SK-N-SH (cell line): ENCODE measurements at regions not wholly inside any gene's neighbourhood (a gene's known extent, or its start where the extent isn't known, plus 50 kb on each side); places are given as distances from the start of the nearest gene placed in this dataset.

Experiments
- CTCF ChIA-PET: fragments of 300-600, 350-600 bp; formaldehyde crosslinking; extraction: SDS; loops from one replicate; lab custom pipeline; 2021; lab: Yijun Ruan, JAX
- POLR2A ChIA-PET: fragments of 350-600 bp; sonication (Branson Sonifier 250); formaldehyde crosslinking; extraction: SDS; loops from one replicate; lab custom pipeline; 2020; ENCODE audit warnings: antibody characterized with exemption, inconsistent platforms; lab: Yijun Ruan, JAX
- DNase-seq: peaks from one replicate; pipeline ENCODE4 v3.0.0; 2012
- H2AFZ ChIP-seq: fragments of 200-600 bp; sonication (generic); 2 replicates; pipeline ENCODE4 v1.8.1; 2016; ENCODE audit warnings: antibody characterized with exemption, mild to moderate bottlenecking, low read depth
- H3F3A ChIP-seq: fragments of 200-600 bp; sonication (generic); replicated peaks from 2 replicates; pipeline ENCODE3; 2016; ENCODE audit warnings: antibody characterized with exemption, mild to moderate bottlenecking; ENCODE audit not compliant: insufficient read depth
- H3K27ac ChIP-seq, 2 experiments: fragments of 200-500 bp in 1 of 2; fragments of 200-600 bp in 1 of 2; sonication (Bioruptor generic) in 1 of 2; sonication (generic), shearing (Covaris generic) in 1 of 2; 2 replicates each; pipeline versions ENCODE4 v1.5.1 to v1.6.1; 2014 to 2016; ENCODE audit warnings: low read depth in 2 of 2, inconsistent platforms in 1 of 2, low read length in 1 of 2, mild to moderate bottlenecking in 1 of 2, mixed read lengths in 1 of 2
- H3K27me3 ChIP-seq: fragments of 200-600 bp; sonication (generic), shearing (Covaris generic); 2 replicates; pipeline ENCODE4 v1.6.1; 2016; ENCODE audit warnings: mixed run types; ENCODE audit not compliant: insufficient read depth
- H3K36me3 ChIP-seq, 2 experiments: fragments of 200-500 bp in 1 of 2; fragments of 200-600 bp in 1 of 2; sonication (Bioruptor generic) in 1 of 2; sonication (generic) in 1 of 2; replicated peaks in 1 of 2; 2 replicates each; pipeline versions ENCODE3 to v1.5.1; 2014 to 2016; ENCODE audit warnings: low read length in 1 of 2, mild to moderate bottlenecking in 1 of 2; ENCODE audit not compliant: insufficient read depth in 2 of 2, control insufficient read depth in 1 of 2
- H3K4me1 ChIP-seq, 2 experiments: fragments of 200-500 bp in 1 of 2; fragments of 200-600 bp in 1 of 2; sonication (Bioruptor generic) in 1 of 2; sonication (generic), shearing (Covaris generic) in 1 of 2; 2 replicates each; pipeline versions ENCODE4 v1.5.1 to v1.6.1; 2014 to 2016; ENCODE audit warnings: low read depth in 1 of 2, low read length in 1 of 2, mixed run types in 1 of 2; ENCODE audit not compliant: insufficient read depth in 2 of 2, control insufficient read depth in 1 of 2
- H3K4me2 ChIP-seq: fragments of 200-600 bp; sonication (generic), shearing (Covaris generic); 2 replicates; pipeline ENCODE4 v1.6.1; 2017; ENCODE audit warnings: mixed run types
- H3K4me3 ChIP-seq, 2 experiments: fragments of 200-500 bp in 1 of 2; fragments of 200-600 bp in 1 of 2; sonication (Bioruptor generic) in 1 of 2; sonication (generic), shearing (Covaris generic) in 1 of 2; 2 replicates each; pipeline versions ENCODE4 v1.5.1 to v1.8.1; 2014 to 2016; ENCODE audit warnings: low read depth in 2 of 2, inconsistent platforms in 1 of 2, low read length in 1 of 2, mild to moderate bottlenecking in 1 of 2, mixed read lengths in 1 of 2, moderate library complexity in 1 of 2
- H3K79me2 ChIP-seq: fragments of 200-600 bp; sonication (generic); 2 replicates; pipeline ENCODE4 v1.8.1; 2017; ENCODE audit warnings: mild to moderate bottlenecking; ENCODE audit not compliant: insufficient read depth
- H3K9ac ChIP-seq: fragments of 200-600 bp; sonication (generic); 2 replicates; pipeline ENCODE4 v1.6.1; 2017; ENCODE audit warnings: mixed run types
- H3K9me2 ChIP-seq: fragments of 200-600 bp; sonication (generic); 2 replicates; pipeline ENCODE4 v1.6.1; 2017; ENCODE audit warnings: mixed run types
- H3K9me3 ChIP-seq: fragments of 200-600 bp; sonication (generic); 2 replicates; pipeline ENCODE4 v1.6.1; 2017; ENCODE audit warnings: mixed run types, mild to moderate bottlenecking, moderate library complexity
- H4K20me1 ChIP-seq: fragments of 200-600 bp; sonication (generic); 2 replicates; pipeline ENCODE4 v1.6.1; 2017; ENCODE audit warnings: mild to moderate bottlenecking, mixed run types; ENCODE audit not compliant: insufficient read depth
- CHD2 ChIP-seq: fragments of 150-350 bp; IDR thresholded peaks from 2 replicates; pipeline ENCODE4 v1.6.1; 2018; ENCODE audit warnings: low read length; ENCODE audit not compliant: partially characterized antibody
- EP300 ChIP-seq, 2 experiments: IDR thresholded peaks; 2 replicates each; pipeline versions ENCODE4 v1.4.0 to v1.6.1; 2012; ENCODE audit warnings: borderline replicate concordance in 1 of 2, low read depth in 1 of 2, low read length in 1 of 2
- EZH2phosphoT487 ChIP-seq: fragments of 200-600 bp; sonication (generic); IDR thresholded peaks from 2 replicates; pipeline ENCODE4 v1.6.1; 2017; ENCODE audit warnings: low read depth, mixed run types, mild to moderate bottlenecking, antibody characterized with exemption, moderate library complexity, borderline replicate concordance
- FOSL2 ChIP-seq: IDR thresholded peaks from 2 replicates; pipeline ENCODE4 v1.4.0; 2012; ENCODE audit warnings: low read depth, mild to moderate bottlenecking, moderate library complexity, borderline replicate concordance
- FOXJ3 ChIP-seq: sonication (generic); formaldehyde crosslinking; IDR thresholded peaks from 2 replicates; pipeline ENCODE4 v1.5.1; 2020; ENCODE audit warnings: mild to moderate bottlenecking, missing genetic modification reagents
- FOXM1 ChIP-seq: IDR thresholded peaks from 2 replicates; pipeline ENCODE4 v1.4.0; 2012; ENCODE audit warnings: low read depth, mild to moderate bottlenecking
- GABPA ChIP-seq: IDR thresholded peaks from 2 replicates; pipeline ENCODE4 v1.4.0; 2012; ENCODE audit warnings: low read depth, mild to moderate bottlenecking
- GATA2 ChIP-seq: sonication (generic); formaldehyde crosslinking; IDR thresholded peaks from 2 replicates; pipeline ENCODE4 v1.5.0; 2020; ENCODE audit warnings: mild to moderate bottlenecking, missing genetic modification reagents
- MXI1 ChIP-seq: IDR thresholded peaks from 2 replicates; pipeline ENCODE4 v1.6.1; 2012; ENCODE audit warnings: mild to moderate bottlenecking, low read depth, low read length, improper control_type of control experiment
- NFIC ChIP-seq: IDR thresholded peaks from 2 replicates; pipeline ENCODE4 v1.4.0; 2012; ENCODE audit warnings: borderline replicate concordance
- NRF1 ChIP-seq: IDR thresholded peaks from 2 replicates; pipeline ENCODE4 v1.6.1; 2012; ENCODE audit warnings: low read depth, mild to moderate bottlenecking, low read length
- RCOR1 ChIP-seq: fragments of 150-350 bp; IDR thresholded peaks from 2 replicates; pipeline ENCODE4 v1.6.1; 2017; ENCODE audit warnings: antibody characterized with exemption, low read length
- RFX5 ChIP-seq: IDR thresholded peaks from 2 replicates; pipeline ENCODE4 v1.6.1; 2012; ENCODE audit warnings: mild to moderate bottlenecking, improper control_type of control experiment, low read length
- RXRA ChIP-seq: IDR thresholded peaks from 2 replicates; pipeline ENCODE4 v1.4.0; 2012; ENCODE audit warnings: low read depth, mild to moderate bottlenecking, borderline replicate concordance
- TEAD4 ChIP-seq: IDR thresholded peaks from 2 replicates; pipeline ENCODE4 v1.4.0; 2012; ENCODE audit warnings: mild to moderate bottlenecking, borderline replicate concordance; ENCODE audit not compliant: insufficient read depth
- WGBS: methylation state at CpG from one replicate; pipeline ENCODE4 v1.1.6; 2017; ENCODE audit warnings: low lambda C conversion rate; 5-methylcytosine and 5-hydroxymethylcytosine counted together
- TF ChIP-seq, protein P1 (sequence below): fragments of 150-350 bp; IDR thresholded peaks from 2 replicates; pipeline ENCODE4 v1.6.1; 2016; ENCODE audit warnings: mild to moderate bottlenecking, low read depth, low read length
- TF ChIP-seq, protein P2 (sequence below): IDR thresholded peaks from 2 replicates; pipeline ENCODE4 v1.6.1; 2012; ENCODE audit warnings: mild to moderate bottlenecking, low read depth, low read length, moderate library complexity
- TF ChIP-seq, protein P3 (sequence below): IDR thresholded peaks from 2 replicates; pipeline ENCODE4 v1.4.0; 2012; ENCODE audit warnings: low read depth
- TF ChIP-seq, protein P4 (sequence below): IDR thresholded peaks from 2 replicates; pipeline ENCODE4 v1.4.0; 2012; ENCODE audit warnings: low read depth, borderline replicate concordance
- TF ChIP-seq, protein P5 (sequence below): IDR thresholded peaks from 2 replicates; pipeline ENCODE4 v1.4.0; 2012; ENCODE audit warnings: low read depth, borderline replicate concordance

DNA sequence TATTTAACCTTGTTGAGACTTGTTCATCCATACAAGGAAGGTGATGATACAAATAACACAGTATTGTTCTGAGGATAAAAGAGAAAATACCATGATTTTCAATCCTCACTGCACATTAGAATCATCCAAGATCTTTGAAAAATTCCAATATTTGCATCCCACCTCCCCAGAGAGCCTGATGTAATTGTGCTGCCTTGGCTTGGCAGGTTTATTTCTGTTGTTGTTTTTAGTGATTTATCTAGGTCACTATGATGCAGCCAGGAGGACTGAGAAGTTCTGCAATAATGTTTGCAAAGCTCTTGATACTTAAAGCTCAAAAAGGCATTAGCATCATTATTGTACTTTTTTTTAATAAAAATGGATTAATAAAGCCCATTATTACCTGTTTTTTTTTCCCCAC, 67.0 kb upstream of the NMUR2 start:
- H3K4me3 ChIP-seq = no peak overlapping the region
- no peaks in the 10 kb centered on the region for H3K36me3 ChIP-seq
- H3K9ac ChIP-seq = no peak overlapping the region
- ChIA-PET POLR2A (no interaction called here), CTCF (no interaction called here)
- no peaks in the 10 kb centered on the region for H3K4me1 ChIP-seq
- no peak overlapping the region for H2AFZ ChIP-seq
- TF ChIP-seq, protein P1, sequence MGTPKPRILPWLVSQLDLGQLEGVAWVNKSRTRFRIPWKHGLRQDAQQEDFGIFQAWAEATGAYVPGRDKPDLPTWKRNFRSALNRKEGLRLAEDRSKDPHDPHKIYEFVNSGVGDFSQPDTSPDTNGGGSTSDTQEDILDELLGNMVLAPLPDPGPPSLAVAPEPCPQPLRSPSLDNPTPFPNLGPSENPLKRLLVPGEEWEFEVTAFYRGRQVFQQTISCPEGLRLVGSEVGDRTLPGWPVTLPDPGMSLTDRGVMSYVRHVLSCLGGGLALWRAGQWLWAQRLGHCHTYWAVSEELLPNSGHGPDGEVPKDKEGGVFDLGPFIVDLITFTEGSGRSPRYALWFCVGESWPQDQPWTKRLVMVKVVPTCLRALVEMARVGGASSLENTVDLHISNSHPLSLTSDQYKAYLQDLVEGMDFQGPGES = no peak
- TF ChIP-seq FOXM1 (no peak), RFX5 (no peak), EP300 (IDR thresholded peaks at IDR 0.05; ENCODE audit: borderline replicate concordance in 1 of 2, low read depth in 1 of 2, low read length in 1 of 2) (no peak), TEAD4 (no peak), NFIC (no peak), FOSL2 (no peak), GABPA (no peak)
- TF ChIP-seq, protein P2, sequence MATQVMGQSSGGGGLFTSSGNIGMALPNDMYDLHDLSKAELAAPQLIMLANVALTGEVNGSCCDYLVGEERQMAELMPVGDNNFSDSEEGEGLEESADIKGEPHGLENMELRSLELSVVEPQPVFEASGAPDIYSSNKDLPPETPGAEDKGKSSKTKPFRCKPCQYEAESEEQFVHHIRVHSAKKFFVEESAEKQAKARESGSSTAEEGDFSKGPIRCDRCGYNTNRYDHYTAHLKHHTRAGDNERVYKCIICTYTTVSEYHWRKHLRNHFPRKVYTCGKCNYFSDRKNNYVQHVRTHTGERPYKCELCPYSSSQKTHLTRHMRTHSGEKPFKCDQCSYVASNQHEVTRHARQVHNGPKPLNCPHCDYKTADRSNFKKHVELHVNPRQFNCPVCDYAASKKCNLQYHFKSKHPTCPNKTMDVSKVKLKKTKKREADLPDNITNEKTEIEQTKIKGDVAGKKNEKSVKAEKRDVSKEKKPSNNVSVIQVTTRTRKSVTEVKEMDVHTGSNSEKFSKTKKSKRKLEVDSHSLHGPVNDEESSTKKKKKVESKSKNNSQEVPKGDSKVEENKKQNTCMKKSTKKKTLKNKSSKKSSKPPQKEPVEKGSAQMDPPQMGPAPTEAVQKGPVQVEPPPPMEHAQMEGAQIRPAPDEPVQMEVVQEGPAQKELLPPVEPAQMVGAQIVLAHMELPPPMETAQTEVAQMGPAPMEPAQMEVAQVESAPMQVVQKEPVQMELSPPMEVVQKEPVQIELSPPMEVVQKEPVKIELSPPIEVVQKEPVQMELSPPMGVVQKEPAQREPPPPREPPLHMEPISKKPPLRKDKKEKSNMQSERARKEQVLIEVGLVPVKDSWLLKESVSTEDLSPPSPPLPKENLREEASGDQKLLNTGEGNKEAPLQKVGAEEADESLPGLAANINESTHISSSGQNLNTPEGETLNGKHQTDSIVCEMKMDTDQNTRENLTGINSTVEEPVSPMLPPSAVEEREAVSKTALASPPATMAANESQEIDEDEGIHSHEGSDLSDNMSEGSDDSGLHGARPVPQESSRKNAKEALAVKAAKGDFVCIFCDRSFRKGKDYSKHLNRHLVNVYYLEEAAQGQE = no peak
- TF ChIP-seq, protein P3, sequence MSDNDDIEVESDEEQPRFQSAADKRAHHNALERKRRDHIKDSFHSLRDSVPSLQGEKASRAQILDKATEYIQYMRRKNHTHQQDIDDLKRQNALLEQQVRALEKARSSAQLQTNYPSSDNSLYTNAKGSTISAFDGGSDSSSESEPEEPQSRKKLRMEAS = no peak
- no peaks in the 10 kb centered on the region for H3K27me3 ChIP-seq
- no peak overlapping the region for H3K4me2 ChIP-seq
- H3F3A ChIP-seq = no peaks in the 10 kb centered on the region
- no peak overlapping the region for H3K27ac ChIP-seq
- H3K9me2 ChIP-seq = no peaks in the 10 kb centered on the region
- DNase-seq = no peak
- no peaks in the 10 kb centered on the region for H3K9me3 ChIP-seq
- no peaks in the 10 kb centered on the region for H4K20me1 ChIP-seq
- no peaks in the 10 kb centered on the region for H3K79me2 ChIP-seq

DNA sequence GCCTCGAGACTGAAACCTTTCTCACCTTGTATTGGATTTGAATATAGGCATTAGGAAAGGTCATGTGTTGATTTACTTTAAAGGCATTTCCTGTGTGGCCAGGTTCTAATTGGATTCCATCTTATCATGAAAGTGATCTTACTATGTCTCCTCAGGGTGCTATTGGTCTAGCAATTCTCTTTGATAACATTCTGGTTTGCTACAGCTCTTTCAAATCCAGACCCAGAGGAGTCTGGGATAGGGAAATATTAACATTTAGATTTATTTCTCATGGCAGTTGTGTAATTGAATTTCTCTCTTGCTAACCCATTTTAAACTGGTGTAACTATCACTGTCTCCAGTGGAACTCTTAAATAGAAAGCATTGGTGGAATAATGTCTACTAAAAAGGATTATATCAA, 69.9 kb upstream of the NMUR2 start:
- no peaks in the 10 kb centered on the region for H3K9me2 ChIP-seq
- no peak overlapping the region for H3K4me2 ChIP-seq
- no peak overlapping the region for H3K9ac ChIP-seq
- no peaks in the 10 kb centered on the region for H4K20me1 ChIP-seq
- no peaks in the 10 kb centered on the region for H3K9me3 ChIP-seq
- WGBS = 0% methylated on average over 1 of the region's 1 CpG
- no peaks in the 10 kb centered on the region for H3F3A ChIP-seq
- H2AFZ ChIP-seq = no peak overlapping the region
- H3K4me3 ChIP-seq = no peak overlapping the region
- ChIA-PET CTCF (interaction anchor here (1.5 kb wide), 1 partner anchor 125 kb away, joined by 4 read pairs; no protein-coding TSS in a partner anchor), POLR2A (no interaction called here)
- no peaks in the 10 kb centered on the region for H3K36me3 ChIP-seq
- H3K27ac ChIP-seq = no peak overlapping the region
- H3K4me1 ChIP-seq = no peaks in the 10 kb centered on the region
- DNase-seq = no peak
- H3K79me2 ChIP-seq = no peaks in the 10 kb centered on the region
- H3K27me3 ChIP-seq = no peaks in the 10 kb centered on the region
- TF ChIP-seq CHD2 (no peak), MXI1 (no peak), FOSL2 (no peak), EZH2phosphoT487 (no peak), FOXJ3 (CRISPR knock-in tag) (no peak), GATA2 (CRISPR knock-in tag) (no peak), NRF1 (no peak), RCOR1 (no peak), RFX5 (no peak), RXRA (no peak)
- TF ChIP-seq, protein P4, sequence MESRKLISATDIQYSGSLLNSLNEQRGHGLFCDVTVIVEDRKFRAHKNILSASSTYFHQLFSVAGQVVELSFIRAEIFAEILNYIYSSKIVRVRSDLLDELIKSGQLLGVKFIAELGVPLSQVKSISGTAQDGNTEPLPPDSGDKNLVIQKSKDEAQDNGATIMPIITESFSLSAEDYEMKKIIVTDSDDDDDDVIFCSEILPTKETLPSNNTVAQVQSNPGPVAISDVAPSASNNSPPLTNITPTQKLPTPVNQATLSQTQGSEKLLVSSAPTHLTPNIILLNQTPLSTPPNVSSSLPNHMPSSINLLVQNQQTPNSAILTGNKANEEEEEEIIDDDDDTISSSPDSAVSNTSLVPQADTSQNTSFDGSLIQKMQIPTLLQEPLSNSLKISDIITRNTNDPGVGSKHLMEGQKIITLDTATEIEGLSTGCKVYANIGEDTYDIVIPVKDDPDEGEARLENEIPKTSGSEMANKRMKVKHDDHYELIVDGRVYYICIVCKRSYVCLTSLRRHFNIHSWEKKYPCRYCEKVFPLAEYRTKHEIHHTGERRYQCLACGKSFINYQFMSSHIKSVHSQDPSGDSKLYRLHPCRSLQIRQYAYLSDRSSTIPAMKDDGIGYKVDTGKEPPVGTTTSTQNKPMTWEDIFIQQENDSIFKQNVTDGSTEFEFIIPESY = no peak
- TF ChIP-seq, protein P5, sequence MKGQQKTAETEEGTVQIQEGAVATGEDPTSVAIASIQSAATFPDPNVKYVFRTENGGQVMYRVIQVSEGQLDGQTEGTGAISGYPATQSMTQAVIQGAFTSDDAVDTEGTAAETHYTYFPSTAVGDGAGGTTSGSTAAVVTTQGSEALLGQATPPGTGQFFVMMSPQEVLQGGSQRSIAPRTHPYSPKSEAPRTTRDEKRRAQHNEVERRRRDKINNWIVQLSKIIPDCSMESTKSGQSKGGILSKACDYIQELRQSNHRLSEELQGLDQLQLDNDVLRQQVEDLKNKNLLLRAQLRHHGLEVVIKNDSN = no peak
- TF ChIP-seq, protein P3 = no peak
